ENCODE measurements at regions not wholly inside any gene's neighbourhood (a gene's known extent, or its start where the extent isn't known, plus 50 kb on each side); places are given as distances from the start of the nearest gene placed in this dataset.

DNA sequence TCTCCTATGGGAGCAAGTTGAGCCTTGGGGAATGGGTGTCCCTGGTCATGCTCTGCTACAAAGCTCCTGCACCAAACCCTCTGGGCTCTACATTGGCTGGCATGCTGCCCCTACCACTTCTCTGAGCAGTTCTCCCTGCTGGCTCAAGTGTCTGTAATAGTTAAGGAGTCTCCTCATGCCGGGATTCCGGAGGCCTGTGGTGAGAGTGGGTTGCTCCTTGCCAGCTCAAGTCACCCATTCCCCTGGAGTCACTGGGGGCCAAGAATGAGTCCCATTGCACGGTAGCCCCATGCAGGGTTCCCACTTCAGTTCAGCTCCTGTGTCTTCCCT lies 173.9 kb downstream of the PRDM13 start:
- Histone ChIP-seq H2BK20ac (ENCODE audit: low read depth, low read length, poor library complexity, severe bottlenecking) (no peak overlapping the region), H2BK15ac (ENCODE audit: low read depth, low read length) (no peak overlapping the region), H3K23ac (ENCODE audit: insufficient read length, low read depth, low read length) (no peak overlapping the region), H4K8ac (replicated peaks; ENCODE audit: insufficient read length, low read depth, low read length) (no peak overlapping the region), H2BK12ac (ENCODE audit: insufficient read length, low read depth, low read length) (no peak overlapping the region), H2AK5ac (ENCODE audit: insufficient read length, low read length) (no peak overlapping the region), H3K9ac (ENCODE audit: extremely low read depth, insufficient read length, low read length) (no peak overlapping the region), H4K20me1 (ENCODE audit: control insufficient read depth, insufficient read depth, insufficient read length) (no peaks in the 10 kb centered on the region), H4K5ac (ENCODE audit: insufficient read length, low read depth, low read length) (no peak overlapping the region), H2BK5ac (ENCODE audit: insufficient read length, low read length) (no peak overlapping the region), H3K9me3 (ENCODE audit: control insufficient read depth, low read depth, low read length) (no peaks in the 10 kb centered on the region), H3K27ac (ENCODE audit: insufficient read length, low read depth, low read length) (no peak overlapping the region), H3K18ac (ENCODE audit: insufficient read length, low read depth, low read length) (no peak overlapping the region), H4K91ac (ENCODE audit: insufficient read length, low read depth, low read length) (no peak overlapping the region), H2BK120ac (ENCODE audit: low read depth, low read length, poor library complexity, severe bottlenecking) (no peak overlapping the region), H3K14ac (ENCODE audit: insufficient read depth, low read length) (no peak overlapping the region), H3K4me1 (ENCODE audit: insufficient read depth, low read length) (no peaks in the 10 kb centered on the region), H2AFZ (ENCODE audit: low read length) (no peak overlapping the region), H3K56ac (ENCODE audit: insufficient read length, low read depth, low read length) (no peak overlapping the region), H3K4me2 (ENCODE audit: insufficient read depth, insufficient read length, low read length) (no peak overlapping the region), H3K27me3 (ENCODE audit: insufficient read depth, low read length) (no peaks in the 10 kb centered on the region), H3K23me2 (ENCODE audit: insufficient read length, low read depth, low read length, poor library complexity, severe bottlenecking) (no peaks in the 10 kb centered on the region), H3K79me2 (ENCODE audit: insufficient read depth, low read length) (no peaks in the 10 kb centered on the region), H3K79me1 (ENCODE audit: insufficient read depth, low read depth, low read length, poor library complexity, severe bottlenecking) (no peaks in the 10 kb centered on the region), H3K4ac (ENCODE audit: low read depth, low read length) (no peak overlapping the region), H3T11ph (ENCODE audit: low read length) (no peak overlapping the region)
- H3K4me3 Mint-ChIP-seq = no peak overlapping the region
- no peak overlapping the region for H3K27ac Mint-ChIP-seq
- H3K9me3 Mint-ChIP-seq = no peaks in the 10 kb centered on the region
- TF ChIP-seq, protein P1, sequence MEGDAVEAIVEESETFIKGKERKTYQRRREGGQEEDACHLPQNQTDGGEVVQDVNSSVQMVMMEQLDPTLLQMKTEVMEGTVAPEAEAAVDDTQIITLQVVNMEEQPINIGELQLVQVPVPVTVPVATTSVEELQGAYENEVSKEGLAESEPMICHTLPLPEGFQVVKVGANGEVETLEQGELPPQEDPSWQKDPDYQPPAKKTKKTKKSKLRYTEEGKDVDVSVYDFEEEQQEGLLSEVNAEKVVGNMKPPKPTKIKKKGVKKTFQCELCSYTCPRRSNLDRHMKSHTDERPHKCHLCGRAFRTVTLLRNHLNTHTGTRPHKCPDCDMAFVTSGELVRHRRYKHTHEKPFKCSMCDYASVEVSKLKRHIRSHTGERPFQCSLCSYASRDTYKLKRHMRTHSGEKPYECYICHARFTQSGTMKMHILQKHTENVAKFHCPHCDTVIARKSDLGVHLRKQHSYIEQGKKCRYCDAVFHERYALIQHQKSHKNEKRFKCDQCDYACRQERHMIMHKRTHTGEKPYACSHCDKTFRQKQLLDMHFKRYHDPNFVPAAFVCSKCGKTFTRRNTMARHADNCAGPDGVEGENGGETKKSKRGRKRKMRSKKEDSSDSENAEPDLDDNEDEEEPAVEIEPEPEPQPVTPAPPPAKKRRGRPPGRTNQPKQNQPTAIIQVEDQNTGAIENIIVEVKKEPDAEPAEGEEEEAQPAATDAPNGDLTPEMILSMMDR (conservative IDR thresholded peaks at IDR 0.05) = no peak
- H3K36me3 Mint-ChIP-seq (ENCODE audit: insufficient read depth in 1 of 3, low read depth in 3 of 3) = no peaks in the 10 kb centered on the region
- H3K4me1 Mint-ChIP-seq = no peaks in the 10 kb centered on the region
- no peak for DNase-seq
- WGBS (ENCODE audit: extremely low coverage, insufficient read length, low lambda C conversion rate) = no CpG with 5 or more reads among the region's 3 CpGs
- peaks cover 2% of the 10 kb centered on the region; the same call in 1 of the 2 replicates for H3K27me3 Mint-ChIP-seq (ENCODE audit: low read depth)

Data from H9 (cell line).